SH-SY5Y (cell line): ENCODE measurements at regions not wholly inside any gene's neighbourhood (a gene's known extent, or its start where the extent isn't known, plus 50 kb on each side); places are given as distances from the start of the nearest gene placed in this dataset.

Source experiments
- GATA2 ChIP-seq: IDR thresholded peaks from 2 replicates; pipeline ENCODE4 v1.6.1; 2011; ENCODE audit warnings: mild to moderate bottlenecking, low read depth, low read length
- GATA3 ChIP-seq: IDR thresholded peaks from 2 replicates; pipeline ENCODE4 v1.6.1; 2011; ENCODE audit warnings: low read depth, mild to moderate bottlenecking, low read length, moderate library complexity

DNA sequence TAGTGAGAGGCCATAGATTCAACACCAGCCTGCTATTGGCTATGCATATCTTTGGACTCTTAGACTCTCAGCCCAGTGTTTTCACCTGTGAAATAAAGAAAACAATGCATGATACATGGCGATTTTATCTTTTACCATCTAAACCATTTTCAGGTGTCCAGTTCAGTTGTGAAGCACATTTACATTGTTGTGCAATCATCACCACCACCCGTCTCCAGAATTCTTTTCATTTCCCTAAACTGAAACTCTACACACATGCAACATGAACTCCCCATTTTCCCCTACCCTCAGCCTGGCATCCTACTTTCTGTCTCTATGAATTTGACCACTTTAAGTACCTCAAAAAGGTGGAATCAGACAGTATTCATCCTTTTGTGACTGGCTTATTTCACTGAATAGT lies 420.6 kb downstream of the MED10 start:
- TF ChIP-seq GATA2 (no peak), GATA3 (no peak)
